GM12873 (cell line): ENCODE measurements at regions not wholly inside any gene's neighbourhood (a gene's known extent, or its start where the extent isn't known, plus 50 kb on each side); places are given as distances from the start of the nearest gene placed in this dataset.

ENCODE experiments used
- CTCF ChIP-seq: IDR thresholded peaks from 2 replicates; pipeline ENCODE4 v1.5.1; 2012; ENCODE audit warnings: low read depth, mild to moderate bottlenecking, moderate library complexity, low read length, control low read depth; ENCODE audit not compliant: insufficient read depth; ENCODE audit errors: missing control alignments

- TF ChIP-seq CTCF, result no peak
These were observed 173.9 kb upstream of the B3GAT1 start for GRCh38 chr11:134585666-134586610.

- TF ChIP-seq CTCF, result no peak
These were observed 172.8 kb upstream of the B3GAT1 start for GRCh38 chr11:134584706-134585445.

GRCh38 chr11:134584001-134584561 lies 172.0 kb upstream of the B3GAT1 start:
- TF ChIP-seq CTCF, result no peak

GRCh38 chr11:134583397-134583990 lies 171.5 kb upstream of the B3GAT1 start:
- TF ChIP-seq CTCF, result no peak

GRCh38 chr11:134582770-134583095 lies 170.7 kb upstream of the B3GAT1 start:
- TF ChIP-seq CTCF, result no peak

- TF ChIP-seq CTCF, result no peak
These were observed 170.1 kb upstream of the B3GAT1 start for GRCh38 chr11:134581966-134582769.
